ENCODE measurements at regions not wholly inside any gene's neighbourhood (a gene's known extent, or its start where the extent isn't known, plus 50 kb on each side); places are given as distances from the start of the nearest gene placed in this dataset.

GRCh38 chr15:93861956-93862741 lies 369.2 kb upstream of the MCTP2 start:
- Mint-ChIP-seq H3K4me3 (no peak overlapping the region), H3K27ac (ENCODE audit: unreplicated experiment) (peak overlapping the region; percentile 0), H3K4me1 (no peaks in the 10 kb centered on the region), H3K36me3 (ENCODE audit: low read depth) (no peaks in the 10 kb centered on the region), H3K9me3 (no peaks in the 10 kb centered on the region), H3K27me3 (ENCODE audit: low read depth) (no peaks in the 10 kb centered on the region)
- no peak for DNase-seq (ENCODE audit: low read depth, low spot score)
- TF ChIP-seq CTCF (conservative IDR thresholded peaks at IDR 0.05): no peak

DNA sequence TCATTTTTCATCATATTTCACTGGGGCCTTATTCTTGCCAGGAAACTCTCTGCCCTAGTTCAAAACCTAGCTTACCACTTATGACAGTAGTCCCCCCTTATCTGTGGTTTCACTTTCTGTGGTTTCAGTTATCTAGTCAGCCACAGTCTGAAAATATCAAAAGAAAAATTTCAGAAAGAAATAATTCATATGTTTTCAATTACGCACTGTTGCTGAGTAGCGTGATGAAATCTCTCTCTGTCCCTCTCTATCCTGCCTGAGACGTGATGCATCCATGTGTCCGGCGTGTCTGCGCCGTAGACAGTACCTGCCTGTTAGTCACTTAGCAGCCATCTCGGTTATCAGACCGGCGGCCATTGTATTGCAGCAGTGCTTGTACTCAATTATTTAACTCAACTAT lies 369.9 kb upstream of the MCTP2 start:
- no peak for DNase-seq (ENCODE audit: low read depth, low spot score)
- no peak for TF ChIP-seq CTCF (conservative IDR thresholded peaks at IDR 0.05)
- no peaks in the 10 kb centered on the region for H3K4me1 Mint-ChIP-seq
- no peak overlapping the region for H3K4me3 Mint-ChIP-seq
- no peaks in the 10 kb centered on the region for H3K9me3 Mint-ChIP-seq
- H3K27ac Mint-ChIP-seq (ENCODE audit: unreplicated experiment): no peak overlapping the region
- no peaks in the 10 kb centered on the region for H3K36me3 Mint-ChIP-seq (ENCODE audit: low read depth)
- H3K27me3 Mint-ChIP-seq (ENCODE audit: low read depth): no peaks in the 10 kb centered on the region

- Mint-ChIP-seq H3K9me3 (no peaks in the 10 kb centered on the region), H3K4me3 (no peak overlapping the region), H3K36me3 (ENCODE audit: low read depth) (no peaks in the 10 kb centered on the region), H3K27me3 (ENCODE audit: low read depth) (no peaks in the 10 kb centered on the region), H3K27ac (ENCODE audit: unreplicated experiment) (no peak overlapping the region), H3K4me1 (no peaks in the 10 kb centered on the region)
- TF ChIP-seq CTCF (conservative IDR thresholded peaks at IDR 0.05): no peak
- DNase-seq (ENCODE audit: low read depth, low spot score): no peak
Observed at GRCh38 chr15:93860701-93861100, 370.7 kb upstream of the MCTP2 start.

DNA sequence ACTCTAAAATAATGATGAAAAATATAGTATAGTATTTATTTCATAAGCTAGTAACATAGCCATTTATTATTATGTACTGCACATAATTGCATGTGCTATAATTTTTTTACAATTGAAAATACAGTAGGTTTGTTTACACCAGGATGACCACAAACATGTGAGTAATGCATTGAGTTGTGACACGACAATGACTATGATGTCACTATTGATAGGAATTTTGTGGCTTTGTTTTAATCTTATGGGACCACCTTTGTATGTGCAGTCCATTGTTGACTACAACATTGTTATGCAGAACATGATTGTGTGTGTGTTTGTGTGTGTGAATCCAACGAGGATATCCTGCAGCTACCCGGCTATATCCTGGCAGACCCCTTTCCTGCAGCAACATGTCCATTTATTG lies 372.2 kb upstream of the MCTP2 start:
- H3K27ac Mint-ChIP-seq (ENCODE audit: unreplicated experiment): peak overlapping the region; percentile 72
- TF ChIP-seq CTCF (conservative IDR thresholded peaks at IDR 0.05): no peak
- no peak for DNase-seq (ENCODE audit: low read depth, low spot score)
- no peaks in the 10 kb centered on the region for H3K4me1 Mint-ChIP-seq
- H3K36me3 Mint-ChIP-seq (ENCODE audit: low read depth): no peaks in the 10 kb centered on the region
- H3K9me3 Mint-ChIP-seq: no peaks in the 10 kb centered on the region
- H3K4me3 Mint-ChIP-seq: no peak overlapping the region
- no peaks in the 10 kb centered on the region for H3K27me3 Mint-ChIP-seq (ENCODE audit: low read depth)

DNA sequence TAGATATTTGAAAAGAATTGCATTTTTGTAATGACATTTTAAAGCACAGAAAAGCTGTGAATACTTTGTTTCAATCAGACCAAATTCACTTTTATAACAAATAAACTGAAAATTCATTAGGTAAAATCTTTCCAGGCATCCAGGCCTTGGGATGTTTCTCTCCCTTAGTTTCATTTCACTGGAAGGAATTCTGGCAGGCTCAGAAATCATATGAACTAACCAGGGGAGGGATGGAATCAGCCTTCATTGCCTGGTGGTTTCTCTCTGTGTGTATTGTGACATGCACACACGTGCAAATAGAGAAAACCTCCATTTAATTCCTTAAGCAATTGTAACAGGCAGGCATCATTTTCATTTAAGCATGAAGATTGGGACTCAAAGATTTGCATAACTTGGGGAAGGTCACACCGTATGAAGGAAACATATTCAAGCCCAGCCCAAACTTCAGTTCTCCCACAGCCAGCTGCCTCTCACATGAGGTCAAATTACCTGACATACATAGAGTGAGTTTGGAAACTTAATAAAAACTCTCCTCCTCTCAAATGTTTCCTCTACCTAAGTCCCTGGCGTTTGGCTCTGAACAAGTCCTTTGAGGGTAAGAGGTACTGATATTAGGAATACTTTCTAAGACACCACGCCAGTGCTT lies 376.1 kb upstream of the MCTP2 start:
- H3K27me3 Mint-ChIP-seq (ENCODE audit: low read depth): no peaks in the 10 kb centered on the region
- no peak for TF ChIP-seq CTCF (conservative IDR thresholded peaks at IDR 0.05)
- no peak for DNase-seq (ENCODE audit: low read depth, low spot score)
- H3K9me3 Mint-ChIP-seq: no peaks in the 10 kb centered on the region
- no peaks in the 10 kb centered on the region for H3K36me3 Mint-ChIP-seq (ENCODE audit: low read depth)
- no peaks in the 10 kb centered on the region for H3K4me1 Mint-ChIP-seq
- no peak overlapping the region for H3K4me3 Mint-ChIP-seq
- no peak overlapping the region for H3K27ac Mint-ChIP-seq (ENCODE audit: unreplicated experiment)

All from neural crest cell (in vitro differentiated cells).